GM18502 (cell line): ENCODE measurements at regions not wholly inside any gene's neighbourhood (a gene's known extent, or its start where the extent isn't known, plus 50 kb on each side); places are given as distances from the start of the nearest gene placed in this dataset.
"Not testable (repeated sequence)": the region's sequence is repeated elsewhere in the genome, so short reads cannot be mapped to it uniquely, and the experiment has no call there.

ENCODE experiments used
- ATAC-seq: cut with Tn5 transposase; IDR thresholded peaks from one replicate; pipeline ENCODE4 v1.9.1; 2021; ENCODE audit warnings: mild to moderate bottlenecking; ENCODE audit not compliant: unreplicated experiment, poor library complexity

GRCh38 chr21:16201718-16202117, 471.9 kb downstream of the USP25 start:
- ATAC-seq, result no peak

GRCh38 chr21:16205527-16205926, 475.7 kb downstream of the USP25 start:
- ATAC-seq, result no peak

- peak; percentile 46 for ATAC-seq
Observed at GRCh38 chr21:16211339-16212303, 481.8 kb downstream of the USP25 start.

- no peak for ATAC-seq
Observed at GRCh38 chr21:16213518-16213917, 483.7 kb downstream of the USP25 start.

- ATAC-seq, result no peak
Observed at GRCh38 chr21:16215193-16215592, 485.4 kb downstream of the USP25 start.

- ATAC-seq, result no peak
Observed at GRCh38 chr21:16215663-16216183, 485.9 kb downstream of the USP25 start.

- no peak for ATAC-seq
Observed at GRCh38 chr21:16216288-16216962, 486.6 kb downstream of the USP25 start.

- no peak for ATAC-seq
Observed at GRCh38 chr21:16218682-16219343, 489.0 kb downstream of the USP25 start.

GRCh38 chr21:16224756-16225155, 495.0 kb downstream of the USP25 start:
- ATAC-seq, result not testable (repeated sequence)

- ATAC-seq, result no peak
Observed at GRCh38 chr21:16239659-16240265, 510.0 kb downstream of the USP25 start.

GRCh38 chr21:16241016-16241415, 511.2 kb downstream of the USP25 start:
- ATAC-seq, result no peak

- no peak for ATAC-seq
Observed at GRCh38 chr21:16241479-16241963, 511.7 kb downstream of the USP25 start.

GRCh38 chr21:16243396-16243795, 513.6 kb downstream of the USP25 start:
- ATAC-seq, result no peak

GRCh38 chr21:16248705-16249104, 518.9 kb downstream of the USP25 start:
- no peak for ATAC-seq

GRCh38 chr21:16250273-16250672, 520.5 kb downstream of the USP25 start:
- ATAC-seq, result no peak

GRCh38 chr21:16258844-16259611, 529.2 kb downstream of the USP25 start:
- ATAC-seq, result no peak

GRCh38 chr21:16262091-16262490, 532.3 kb downstream of the USP25 start:
- ATAC-seq, result no peak

- ATAC-seq, result peak; percentile 63
Observed at GRCh38 chr21:16264319-16264718, 534.5 kb downstream of the USP25 start.

GRCh38 chr21:16269476-16269875, 539.7 kb downstream of the USP25 start:
- no peak for ATAC-seq
